Hepatocyte (in vitro differentiated cells): ENCODE measurements at regions not wholly inside any gene's neighbourhood (a gene's known extent, or its start where the extent isn't known, plus 50 kb on each side); places are given as distances from the start of the nearest gene placed in this dataset.

Experiments
- DNase-seq: peaks from one replicate; pipeline ENCODE4 v3.0.0-alpha.2; 2016; ENCODE audit warnings: low spot score
- H2AFZ ChIP-seq: fragments of 200-600 bp; sonication (generic); 2 replicates; pipeline ENCODE4 v1.6.0; 2016; ENCODE audit warnings: antibody characterized with exemption, mild to moderate bottlenecking
- H3K27ac ChIP-seq: fragments of 200-600 bp; sonication (generic); 2 replicates; pipeline ENCODE4 v1.5.1; 2016; ENCODE audit warnings: mild to moderate bottlenecking
- H3K27me3 ChIP-seq: fragments of 200-600 bp; sonication (generic); 2 replicates; pipeline ENCODE4 v1.6.1; 2016
- H3K36me3 ChIP-seq: fragments of 200-600 bp; sonication (generic); replicated peaks from 2 replicates; pipeline ENCODE4 v1.5.1; 2016; ENCODE audit warnings: low read depth; ENCODE audit not compliant: insufficient read depth
- H3K4me1 ChIP-seq: fragments of 200-600 bp; sonication (generic); 2 replicates; pipeline ENCODE4 v1.5.1; 2016; ENCODE audit warnings: mild to moderate bottlenecking, moderate library complexity; ENCODE audit not compliant: insufficient read depth
- H3K4me2 ChIP-seq: fragments of 200-600 bp; sonication (generic); 2 replicates; pipeline ENCODE4 v1.6.0; 2016
- H3K4me3 ChIP-seq: fragments of 200-600 bp; sonication (generic); 2 replicates; pipeline ENCODE4 v1.5.1; 2016; ENCODE audit warnings: mild to moderate bottlenecking
- H3K79me2 ChIP-seq: fragments of 200-600 bp; sonication (generic); 2 replicates; pipeline ENCODE4 v1.6.0; 2017; ENCODE audit warnings: mild to moderate bottlenecking
- H3K9me2 ChIP-seq: fragments of 200-600 bp; sonication (generic); replicated peaks from 2 replicates; pipeline ENCODE4 v1.6.0; 2017; ENCODE audit warnings: mild to moderate bottlenecking; ENCODE audit not compliant: insufficient read depth
- H3K9me3 ChIP-seq: fragments of 200-600 bp; sonication (generic); 2 replicates; pipeline ENCODE4 v1.5.1; 2016; ENCODE audit warnings: low read depth, mild to moderate bottlenecking
- H4K20me1 ChIP-seq: fragments of 200-600 bp; sonication (generic); 2 replicates; pipeline ENCODE4 v1.6.0; 2016; ENCODE audit warnings: mild to moderate bottlenecking; ENCODE audit not compliant: insufficient read depth, poor library complexity, severe bottlenecking
- EZH2 ChIP-seq: fragments of 200-600 bp; sonication (generic); IDR thresholded peaks from 2 replicates; pipeline ENCODE4 v1.6.1; 2016; ENCODE audit warnings: antibody characterized with exemption, mild to moderate bottlenecking, borderline replicate concordance
- EZH2phosphoT487 ChIP-seq: fragments of 200-600 bp; sonication (generic); IDR thresholded peaks from one replicate; pipeline ENCODE4 v1.6.1; 2018; ENCODE audit warnings: antibody characterized with exemption, mild to moderate bottlenecking, low read depth, moderate library complexity; ENCODE audit not compliant: unreplicated experiment, severe bottlenecking
- WGBS: methylation state at CpG from one replicate; pipeline ENCODE4 v1.1.6; 2016; ENCODE audit warnings: low lambda C conversion rate; ENCODE audit errors: missing lambda C conversion rate; 5-methylcytosine and 5-hydroxymethylcytosine counted together
- TF ChIP-seq, protein P1 (sequence below): fragments of 200-600 bp; sonication (generic); IDR thresholded peaks from 2 replicates; pipeline ENCODE4 v1.5.1; 2016; ENCODE audit warnings: antibody characterized with exemption, mild to moderate bottlenecking; ENCODE audit not compliant: poor library complexity

DNA sequence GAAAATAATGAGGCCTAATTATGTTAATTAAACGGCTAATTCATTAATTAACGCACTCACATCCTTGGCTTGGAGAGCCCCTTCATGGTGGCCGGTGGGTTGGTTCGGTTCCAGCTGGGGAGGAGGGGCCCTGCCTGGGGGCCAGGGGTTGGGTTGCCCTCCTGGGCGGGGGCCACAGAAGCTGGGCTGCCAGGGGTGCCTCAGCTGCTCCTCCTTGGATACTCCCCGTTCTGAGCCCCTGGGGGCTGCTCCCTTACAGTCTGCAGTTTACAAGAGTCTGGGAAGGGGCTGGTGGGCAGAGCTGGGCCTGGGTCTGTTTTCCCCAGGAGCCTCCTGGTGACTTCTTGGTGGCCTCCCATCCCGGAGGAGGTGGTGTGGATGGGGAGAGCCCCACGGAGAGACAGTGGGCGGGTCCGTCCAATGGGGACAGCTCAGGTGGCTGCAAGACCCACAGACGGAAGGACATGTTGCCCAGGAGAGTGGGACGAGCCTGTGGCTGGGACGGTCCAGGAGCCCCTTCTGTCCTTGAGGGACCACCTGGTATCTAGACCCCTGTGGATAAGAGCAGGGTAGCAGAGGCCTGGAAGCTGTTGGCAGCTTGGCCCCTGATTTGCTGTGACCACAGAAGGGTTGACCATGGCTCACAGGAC is 277.5 kb downstream of the PBX3 start:
- WGBS = 89% methylated on average over 13 of the region's 13 CpGs
- Histone ChIP-seq H3K4me3 (no peak overlapping the region), H3K4me2 (no peak overlapping the region), H3K9me2 (no peaks in the 10 kb centered on the region), H3K4me1 (no peaks in the 10 kb centered on the region), H3K9me3 (no peaks in the 10 kb centered on the region), H3K36me3 (no peaks in the 10 kb centered on the region), H2AFZ (no peak overlapping the region), H3K27me3 (no peaks in the 10 kb centered on the region), H4K20me1 (no peaks in the 10 kb centered on the region), H3K27ac (no peak overlapping the region), H3K79me2 (no peaks in the 10 kb centered on the region)
- TF ChIP-seq EZH2phosphoT487 = no peak
- TF ChIP-seq, protein P1, sequence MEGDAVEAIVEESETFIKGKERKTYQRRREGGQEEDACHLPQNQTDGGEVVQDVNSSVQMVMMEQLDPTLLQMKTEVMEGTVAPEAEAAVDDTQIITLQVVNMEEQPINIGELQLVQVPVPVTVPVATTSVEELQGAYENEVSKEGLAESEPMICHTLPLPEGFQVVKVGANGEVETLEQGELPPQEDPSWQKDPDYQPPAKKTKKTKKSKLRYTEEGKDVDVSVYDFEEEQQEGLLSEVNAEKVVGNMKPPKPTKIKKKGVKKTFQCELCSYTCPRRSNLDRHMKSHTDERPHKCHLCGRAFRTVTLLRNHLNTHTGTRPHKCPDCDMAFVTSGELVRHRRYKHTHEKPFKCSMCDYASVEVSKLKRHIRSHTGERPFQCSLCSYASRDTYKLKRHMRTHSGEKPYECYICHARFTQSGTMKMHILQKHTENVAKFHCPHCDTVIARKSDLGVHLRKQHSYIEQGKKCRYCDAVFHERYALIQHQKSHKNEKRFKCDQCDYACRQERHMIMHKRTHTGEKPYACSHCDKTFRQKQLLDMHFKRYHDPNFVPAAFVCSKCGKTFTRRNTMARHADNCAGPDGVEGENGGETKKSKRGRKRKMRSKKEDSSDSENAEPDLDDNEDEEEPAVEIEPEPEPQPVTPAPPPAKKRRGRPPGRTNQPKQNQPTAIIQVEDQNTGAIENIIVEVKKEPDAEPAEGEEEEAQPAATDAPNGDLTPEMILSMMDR = no peak
- TF ChIP-seq EZH2 = no peak
- no peak for DNase-seq

DNA sequence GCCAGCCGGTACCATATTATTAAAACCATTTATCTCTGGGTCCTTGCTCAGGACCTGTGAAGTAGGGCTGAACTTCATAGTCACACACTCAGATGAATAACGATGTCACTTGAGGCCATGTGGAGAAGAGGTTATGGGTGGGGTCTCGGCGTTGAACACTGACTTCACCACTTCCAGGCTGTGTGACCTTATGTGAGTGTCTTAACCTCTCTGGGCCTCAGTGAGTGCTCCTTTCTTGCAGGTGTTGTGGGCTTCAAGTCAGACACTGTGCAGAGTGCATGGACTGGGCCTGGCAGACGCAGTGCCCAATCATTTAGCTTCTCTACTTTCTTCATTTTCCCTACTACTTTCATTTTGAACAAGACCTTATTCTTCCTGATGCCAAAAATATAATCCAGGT is 278.8 kb downstream of the PBX3 start:
- Histone ChIP-seq H3K79me2 (no peaks in the 10 kb centered on the region), H3K9me3 (no peaks in the 10 kb centered on the region), H3K36me3 (no peaks in the 10 kb centered on the region), H3K27me3 (no peaks in the 10 kb centered on the region), H3K4me2 (no peak overlapping the region), H3K4me3 (no peak overlapping the region), H2AFZ (no peak overlapping the region), H3K9me2 (no peaks in the 10 kb centered on the region), H4K20me1 (no peaks in the 10 kb centered on the region), H3K4me1 (no peaks in the 10 kb centered on the region), H3K27ac (no peak overlapping the region)
- TF ChIP-seq EZH2phosphoT487 (no peak), EZH2 (no peak)
- TF ChIP-seq, protein P1 = no peak
- DNase-seq = no peak
- WGBS = 83% methylated on average over 5 of the region's 5 CpGs

DNA sequence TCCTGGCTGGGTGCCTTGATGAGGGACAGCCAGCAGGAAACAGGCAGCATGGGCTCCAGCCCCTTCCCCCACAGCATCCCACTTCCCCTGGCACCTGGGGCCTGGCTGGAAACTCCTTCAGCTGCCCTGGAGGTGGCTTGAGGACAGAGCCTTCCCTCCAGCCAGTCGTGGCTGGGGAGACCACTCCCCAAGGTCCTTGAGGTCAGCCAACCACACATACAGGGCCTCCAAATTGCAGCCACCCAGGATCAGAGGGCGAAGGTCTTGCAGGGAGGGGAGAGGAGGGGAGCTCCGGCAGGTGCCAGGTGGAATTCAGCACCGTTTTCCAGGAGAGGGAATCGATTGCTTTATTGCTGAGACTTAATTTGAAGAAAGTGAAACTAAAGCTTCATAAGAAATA is 280.4 kb downstream of the PBX3 start:
- Histone ChIP-seq H3K27ac (no peak overlapping the region), H4K20me1 (no peaks in the 10 kb centered on the region), H3K4me2 (no peak overlapping the region), H3K4me3 (no peak overlapping the region), H3K36me3 (no peaks in the 10 kb centered on the region), H3K27me3 (no peaks in the 10 kb centered on the region), H3K79me2 (no peaks in the 10 kb centered on the region), H3K9me3 (no peaks in the 10 kb centered on the region), H3K4me1 (no peaks in the 10 kb centered on the region), H2AFZ (no peak overlapping the region), H3K9me2 (no peaks in the 10 kb centered on the region)
- no peak for TF ChIP-seq EZH2
- TF ChIP-seq, protein P1 = no peak
- TF ChIP-seq EZH2phosphoT487 = no peak
- DNase-seq = no peak
- 73% methylated on average over 5 of the region's 5 CpGs for WGBS
